HG03175 (cell line): ENCODE measurements at regions not wholly inside any gene's neighbourhood (a gene's known extent, or its start where the extent isn't known, plus 50 kb on each side); places are given as distances from the start of the nearest gene placed in this dataset.

ENCODE experiments used
- ATAC-seq: cut with Tn5 transposase; IDR thresholded peaks from one replicate; pipeline ENCODE4 v1.9.1; 2021; ENCODE audit warnings: mild to moderate bottlenecking, moderate library complexity; ENCODE audit not compliant: unreplicated experiment

GRCh38 chr1:104440011-104440410 is 690.3 kb downstream of the AMY1C start:
- no peak for ATAC-seq

DNA sequence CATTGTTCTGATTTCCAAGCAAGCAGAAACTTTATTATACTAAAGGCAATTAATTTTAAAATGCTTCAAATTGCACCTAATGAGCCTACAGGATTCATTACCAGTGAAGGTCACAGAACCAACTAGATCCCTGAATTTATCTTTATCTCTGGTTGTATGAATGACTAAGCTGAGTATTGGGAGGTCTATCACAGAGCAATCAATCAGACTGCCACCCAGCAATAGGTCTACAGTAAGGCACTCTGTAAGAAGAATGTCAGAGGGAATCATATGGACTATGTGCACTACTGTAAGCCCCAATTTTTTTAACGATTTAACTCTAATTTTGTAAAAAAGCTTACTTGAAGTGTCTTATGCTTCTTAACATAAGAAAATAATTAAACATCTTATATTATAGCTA is 707.0 kb downstream of the AMY1C start:
- ATAC-seq = no peak

DNA sequence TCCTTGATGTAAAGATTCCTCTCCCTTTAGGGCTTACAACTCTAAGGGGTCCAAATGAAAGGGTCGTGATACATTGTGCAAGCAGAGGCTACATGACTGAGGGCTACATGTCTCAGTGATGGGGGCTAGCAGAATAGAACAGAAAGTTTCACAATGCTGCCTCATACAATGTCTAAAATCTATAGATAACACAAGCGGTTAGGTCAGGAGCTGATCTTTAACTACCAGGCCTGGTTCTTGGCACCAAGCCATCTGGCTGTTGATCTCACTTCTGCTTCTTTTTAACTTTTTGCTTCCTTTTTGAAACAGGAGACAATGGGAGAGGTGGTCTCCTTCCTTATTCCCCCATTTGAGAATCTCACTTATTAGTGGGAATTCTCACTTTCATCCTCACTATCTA is 710.2 kb downstream of the AMY1C start:
- ATAC-seq = no peak

- ATAC-seq = no peak
These were observed 711.2 kb downstream of the AMY1C start for GRCh38 chr1:104460880-104461279.

- no peak for ATAC-seq
These were observed 713.5 kb downstream of the AMY1C start for GRCh38 chr1:104463126-104463697.

- ATAC-seq = no peak
These were observed 716.4 kb downstream of the AMY1C start for GRCh38 chr1:104466068-104466467.

DNA sequence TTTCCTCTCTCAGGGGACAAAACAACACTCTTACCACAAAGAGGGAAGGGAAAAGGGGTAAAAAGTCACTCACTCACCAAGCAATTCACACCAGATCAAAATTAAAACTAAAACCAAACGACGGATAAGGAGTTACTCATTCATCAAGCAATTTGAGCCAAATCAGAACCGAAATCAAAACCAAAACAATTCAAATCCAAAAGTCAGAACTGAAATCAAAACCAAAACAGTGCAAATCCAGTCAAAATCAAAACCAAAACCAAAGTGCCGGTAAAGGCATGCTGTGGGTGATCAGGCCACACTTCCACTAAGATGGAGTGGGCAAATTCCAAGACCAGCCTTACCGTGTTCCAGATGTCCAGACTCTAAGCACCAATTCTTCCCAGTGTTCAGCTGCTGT is 717.9 kb downstream of the AMY1C start:
- peak; percentile 67 for ATAC-seq

DNA sequence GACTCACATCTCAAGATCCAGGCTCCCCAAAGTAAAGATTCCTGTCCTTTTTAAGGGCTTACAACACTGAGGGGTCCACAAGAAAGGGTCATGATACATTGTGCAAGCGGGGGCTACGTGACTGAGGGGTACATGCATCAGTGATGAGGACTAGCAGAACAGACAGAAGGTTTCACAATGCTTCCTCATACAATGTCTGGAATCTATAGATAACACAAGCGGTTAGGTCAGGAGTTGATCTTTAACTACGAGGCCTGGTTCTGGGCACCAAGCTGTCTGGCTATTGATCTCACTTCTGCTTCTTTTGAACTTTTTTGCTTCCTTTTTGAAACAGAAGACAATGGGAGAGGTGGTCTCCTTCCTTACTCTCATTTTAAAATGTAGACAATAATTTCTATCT is 718.6 kb downstream of the AMY1C start:
- ATAC-seq = peak; percentile 66

GRCh38 chr1:104476126-104476525 is 726.4 kb downstream of the AMY1C start:
- ATAC-seq = no peak

DNA sequence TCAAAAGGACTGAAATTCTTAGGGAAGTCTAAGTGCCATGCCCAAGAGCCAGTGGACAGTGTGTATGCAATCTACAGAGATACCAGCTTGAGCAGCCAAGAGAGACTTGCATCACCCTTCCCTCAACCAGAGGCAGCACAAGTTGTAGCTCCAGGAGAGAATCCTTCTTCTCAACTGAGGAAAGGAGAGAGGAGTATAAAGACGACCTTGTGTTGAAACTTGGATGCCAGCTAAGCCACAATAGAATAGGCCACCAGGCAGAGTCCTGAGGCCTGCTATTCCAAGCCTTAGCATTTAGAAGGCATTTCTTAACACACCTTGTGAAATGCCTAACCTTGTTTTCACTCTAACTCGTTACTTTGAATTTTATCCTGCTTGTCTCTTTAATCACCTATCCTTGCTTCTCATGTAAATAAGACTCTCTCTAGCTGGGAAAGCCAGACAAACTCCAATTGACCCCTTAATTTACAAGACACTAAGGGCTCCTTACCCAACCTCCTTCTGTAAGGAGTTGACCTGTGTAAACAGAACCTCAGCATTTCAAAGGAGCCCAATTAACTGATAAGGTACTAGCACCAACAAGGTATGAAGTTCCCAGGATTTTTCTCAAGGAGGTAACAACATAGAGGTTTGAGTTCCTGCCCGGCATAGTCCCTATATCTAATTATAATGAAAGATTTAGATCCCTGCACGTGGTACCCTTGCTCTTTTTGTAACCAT is 738.8 kb downstream of the AMY1C start:
- ATAC-seq = no peak

DNA sequence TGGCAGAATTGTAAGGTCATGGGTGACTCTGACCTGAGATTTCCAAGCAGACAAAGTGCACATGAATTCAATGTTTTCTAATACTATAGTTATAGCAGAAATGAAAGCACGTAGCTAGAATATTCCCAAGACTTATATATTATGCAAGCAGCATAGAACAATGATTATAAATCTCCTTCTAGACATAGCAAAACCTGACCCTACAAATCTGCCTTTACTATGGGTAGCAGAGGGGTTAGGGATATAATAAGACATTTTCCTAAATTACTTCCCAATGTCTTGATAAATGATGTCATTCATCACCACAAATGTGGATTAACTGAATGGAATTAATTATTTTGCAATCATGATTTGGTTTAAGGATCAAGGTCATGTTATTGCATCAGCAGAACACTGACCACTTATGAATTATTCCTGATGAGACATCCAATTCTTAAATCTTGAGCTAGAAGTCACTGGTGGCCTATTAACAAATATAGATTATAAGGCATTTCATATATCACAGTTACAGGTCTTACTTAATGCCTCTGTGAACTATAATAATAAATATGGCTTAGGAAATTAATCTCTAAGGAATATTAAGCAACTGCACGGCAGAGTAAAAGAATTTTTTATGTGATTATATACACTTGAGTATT is 776.6 kb downstream of the AMY1C start:
- ATAC-seq = no peak

DNA sequence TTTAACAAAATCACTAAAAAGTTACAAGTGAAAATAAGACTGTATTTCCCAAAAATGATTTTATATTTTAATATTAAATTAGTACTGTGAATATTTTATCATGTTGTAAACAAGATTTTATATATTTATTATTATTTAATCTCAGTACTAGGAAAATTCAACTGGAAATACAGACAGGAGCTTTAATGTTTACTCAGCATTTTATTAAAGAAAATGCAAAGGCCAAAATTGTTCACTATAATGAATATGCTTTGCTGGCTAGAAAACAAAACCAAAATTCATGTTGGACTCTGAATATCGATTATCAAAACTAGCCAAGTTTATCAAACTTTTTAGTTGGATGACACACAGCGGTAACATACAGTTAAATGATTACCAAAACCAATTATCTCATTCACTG is 782.3 kb downstream of the AMY1C start:
- no peak for ATAC-seq

DNA sequence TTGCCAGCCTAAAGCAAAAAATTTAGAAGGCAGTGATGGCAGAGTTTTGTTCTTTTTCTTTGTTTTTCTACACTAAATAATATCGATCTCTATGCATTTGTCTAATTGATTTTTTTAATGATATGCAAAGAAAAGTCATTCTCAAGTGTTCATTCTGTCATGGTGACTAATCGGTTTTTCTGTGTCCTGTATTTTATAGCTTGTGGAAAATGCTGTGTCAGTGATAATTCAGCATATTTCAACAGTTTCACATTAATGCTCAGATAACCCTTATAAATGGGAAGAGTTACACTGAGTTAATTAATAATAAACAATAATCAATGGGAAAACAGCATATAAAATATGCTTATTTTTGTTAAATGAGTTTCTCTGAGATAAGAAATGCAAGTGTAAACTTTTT is 824.9 kb downstream of the AMY1C start:
- ATAC-seq = no peak

DNA sequence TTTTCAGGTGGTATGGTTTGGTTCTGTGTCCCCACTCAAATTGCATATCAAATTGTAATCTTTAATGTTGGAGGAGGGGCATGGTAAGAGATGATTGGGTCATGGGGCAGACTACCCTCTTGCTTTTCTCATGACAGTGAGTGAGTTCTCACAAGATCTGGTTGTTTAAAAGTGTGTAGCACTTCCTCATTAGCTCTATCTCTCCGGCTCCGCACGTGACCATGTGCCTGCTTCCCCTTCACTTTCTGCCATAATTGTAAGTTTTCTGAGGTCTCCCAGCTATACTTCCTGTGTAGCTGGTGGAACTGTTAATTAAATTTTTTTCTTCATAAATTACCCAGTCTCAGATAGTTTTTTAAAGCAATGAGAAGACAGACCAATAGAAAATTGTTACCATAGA is 843.2 kb downstream of the AMY1C start:
- ATAC-seq = peak; percentile 72

DNA sequence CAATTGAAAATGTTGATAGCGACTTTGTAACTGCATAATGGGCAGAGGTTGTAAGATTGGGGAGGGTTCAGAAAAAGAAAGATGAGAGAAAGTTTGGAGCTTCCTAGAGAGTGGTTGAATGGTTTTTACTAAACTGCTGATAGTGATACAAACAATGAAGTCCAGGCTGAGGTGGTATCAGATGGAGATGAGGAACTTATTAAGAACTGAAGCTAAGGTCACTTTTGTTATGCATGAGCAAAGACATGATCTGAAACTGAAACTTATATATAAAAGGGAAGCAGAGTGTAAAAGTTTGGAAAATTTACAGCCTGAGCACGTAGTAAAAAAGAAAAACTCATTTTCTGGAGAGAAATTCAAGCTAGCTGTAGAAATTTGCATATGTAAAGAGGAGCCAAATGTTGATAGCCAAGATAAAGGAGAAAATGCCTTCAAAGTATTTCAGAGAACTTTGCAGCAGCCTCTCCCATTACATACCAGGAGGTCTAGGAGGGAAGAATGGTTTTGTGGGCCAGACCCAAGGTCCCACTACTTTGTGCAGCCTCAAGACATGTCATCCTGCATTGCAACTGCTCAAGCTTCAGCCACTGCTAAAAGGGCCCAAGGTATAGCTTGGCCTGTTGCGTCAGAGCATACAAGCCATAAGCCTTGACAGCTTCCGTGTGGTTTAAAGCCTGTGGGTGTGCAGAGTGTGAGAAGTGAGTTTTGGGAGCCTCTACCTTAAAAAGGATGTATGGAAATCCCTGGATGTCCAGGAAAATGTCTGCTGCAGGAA is 843.9 kb downstream of the AMY1C start:
- peak; percentile 61 for ATAC-seq

- ATAC-seq = no peak
These were observed 867.8 kb downstream of the AMY1C start for GRCh38 chr1:104617474-104617873.

- no peak for ATAC-seq
These were observed 871.5 kb downstream of the AMY1C start for GRCh38 chr1:104621221-104621620.

DNA sequence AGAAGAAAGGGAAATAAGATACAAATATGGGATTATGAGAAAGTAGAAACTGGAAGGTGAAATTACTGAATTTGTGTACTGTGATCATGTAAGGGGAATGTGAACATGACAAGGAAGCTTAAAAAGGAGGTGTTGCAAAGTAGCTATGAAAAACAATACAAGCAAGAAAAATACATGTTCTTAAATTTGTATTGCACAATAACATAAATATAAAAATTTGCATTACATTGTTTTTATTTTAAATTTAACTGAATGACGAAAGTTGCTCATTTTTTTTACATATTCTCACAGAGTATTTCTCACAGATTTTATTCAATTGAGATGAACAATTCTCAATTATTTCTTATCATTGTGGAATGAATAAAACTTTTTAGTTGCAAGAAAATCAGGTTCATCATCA is 874.8 kb downstream of the AMY1C start:
- no peak for ATAC-seq

DNA sequence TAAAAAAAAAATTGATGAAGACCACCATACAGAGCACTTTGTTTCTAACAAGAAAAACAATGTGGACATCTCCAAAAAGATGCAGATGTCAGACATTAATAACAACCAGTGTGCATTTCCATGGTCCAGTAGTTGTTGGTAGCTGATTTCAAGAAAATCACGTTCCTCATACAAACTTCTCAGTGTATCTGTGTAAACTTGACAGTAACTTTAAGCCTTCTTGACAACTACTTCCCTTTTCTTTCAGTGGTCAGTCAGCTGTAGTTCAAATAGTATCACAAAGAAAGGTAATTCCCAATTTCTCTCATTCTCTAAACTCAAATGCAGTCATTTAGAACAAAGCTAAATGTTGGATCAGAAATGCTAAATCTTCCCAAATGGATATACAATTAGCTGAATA is 879.9 kb downstream of the AMY1C start:
- ATAC-seq = no peak

GRCh38 chr1:104630567-104631149 is 881.0 kb downstream of the AMY1C start:
- ATAC-seq = no peak

DNA sequence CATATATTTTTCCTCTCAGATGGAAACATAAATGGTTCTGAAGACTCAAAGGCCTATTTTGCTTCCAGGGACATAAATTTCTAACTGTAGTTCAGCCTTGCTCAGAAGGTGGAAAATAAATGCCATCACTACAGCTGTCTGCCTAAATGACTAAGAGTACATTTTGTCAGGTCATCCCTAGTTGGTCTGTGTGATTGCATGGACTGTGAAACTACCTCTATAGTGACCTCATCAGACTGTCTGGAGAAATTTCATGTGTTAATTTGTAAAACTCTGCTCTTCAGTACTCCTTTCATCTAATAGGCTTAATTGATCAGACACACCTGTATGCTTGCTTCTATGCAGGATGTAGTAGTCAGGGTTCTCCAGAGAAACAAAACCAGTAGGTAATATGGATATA is 886.9 kb downstream of the AMY1C start:
- ATAC-seq = peak; percentile 62
